ENCODE measurements at regions not wholly inside any gene's neighbourhood (a gene's known extent, or its start where the extent isn't known, plus 50 kb on each side); places are given as distances from the start of the nearest gene placed in this dataset.

DNA sequence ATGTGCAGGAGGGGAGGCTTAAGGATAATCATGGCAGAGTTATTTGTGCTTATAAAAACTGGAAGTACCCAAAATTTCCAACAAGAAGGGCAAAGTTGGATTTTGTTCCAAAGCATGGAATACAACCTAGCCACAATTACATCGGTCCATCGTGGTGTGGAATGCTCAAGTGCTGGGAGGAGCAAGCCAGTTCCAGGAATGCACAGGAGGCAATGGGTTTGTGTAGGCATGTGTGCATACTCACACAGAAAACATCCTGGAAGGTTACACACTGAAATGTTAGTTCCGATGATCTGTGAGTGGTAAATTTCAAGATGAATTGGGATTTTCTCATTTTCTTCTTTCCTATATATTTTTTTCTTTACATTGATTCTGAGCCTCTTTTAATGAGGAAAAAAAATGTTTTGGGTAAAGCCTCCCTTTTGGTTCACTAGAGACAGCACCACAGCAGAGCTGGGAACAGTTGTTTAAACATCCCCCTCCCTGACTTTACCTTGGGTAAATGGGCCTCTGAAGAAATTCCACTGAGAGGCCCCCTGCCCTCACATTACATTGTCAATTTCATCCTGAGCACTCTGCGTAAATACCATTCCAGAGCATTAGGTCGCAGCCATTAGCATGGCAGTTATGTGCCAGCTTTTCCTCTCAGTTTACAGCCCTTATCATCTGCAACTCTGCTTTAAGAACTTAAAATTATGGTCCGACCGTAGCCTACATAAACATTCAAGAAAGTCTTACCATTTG, 122.0 kb downstream of the UQCRFS1 start:
- no peak overlapping the region for H3K4me3 ChIP-seq
- H3K27ac ChIP-seq = no peak overlapping the region
- H3K9me3 ChIP-seq = no peaks in the 10 kb centered on the region
- no peaks in the 10 kb centered on the region for H3K4me1 ChIP-seq (ENCODE audit: control insufficient read depth in 1 of 2, low read depth in 2 of 2)
- H3K36me3 ChIP-seq = no peaks in the 10 kb centered on the region
- DNase-seq (ENCODE audit: low spot score) (no peak), ATAC-seq (ENCODE audit: insufficient number of reproducible peaks, low FRiP score, low read depth) (no peak)
- H3K27me3 ChIP-seq (replicated peaks; ENCODE audit: insufficient read depth) = no peaks in the 10 kb centered on the region
- TF ChIP-seq, protein P1, sequence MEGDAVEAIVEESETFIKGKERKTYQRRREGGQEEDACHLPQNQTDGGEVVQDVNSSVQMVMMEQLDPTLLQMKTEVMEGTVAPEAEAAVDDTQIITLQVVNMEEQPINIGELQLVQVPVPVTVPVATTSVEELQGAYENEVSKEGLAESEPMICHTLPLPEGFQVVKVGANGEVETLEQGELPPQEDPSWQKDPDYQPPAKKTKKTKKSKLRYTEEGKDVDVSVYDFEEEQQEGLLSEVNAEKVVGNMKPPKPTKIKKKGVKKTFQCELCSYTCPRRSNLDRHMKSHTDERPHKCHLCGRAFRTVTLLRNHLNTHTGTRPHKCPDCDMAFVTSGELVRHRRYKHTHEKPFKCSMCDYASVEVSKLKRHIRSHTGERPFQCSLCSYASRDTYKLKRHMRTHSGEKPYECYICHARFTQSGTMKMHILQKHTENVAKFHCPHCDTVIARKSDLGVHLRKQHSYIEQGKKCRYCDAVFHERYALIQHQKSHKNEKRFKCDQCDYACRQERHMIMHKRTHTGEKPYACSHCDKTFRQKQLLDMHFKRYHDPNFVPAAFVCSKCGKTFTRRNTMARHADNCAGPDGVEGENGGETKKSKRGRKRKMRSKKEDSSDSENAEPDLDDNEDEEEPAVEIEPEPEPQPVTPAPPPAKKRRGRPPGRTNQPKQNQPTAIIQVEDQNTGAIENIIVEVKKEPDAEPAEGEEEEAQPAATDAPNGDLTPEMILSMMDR (IDR thresholded peaks at IDR 0.05) = no peak

DNA sequence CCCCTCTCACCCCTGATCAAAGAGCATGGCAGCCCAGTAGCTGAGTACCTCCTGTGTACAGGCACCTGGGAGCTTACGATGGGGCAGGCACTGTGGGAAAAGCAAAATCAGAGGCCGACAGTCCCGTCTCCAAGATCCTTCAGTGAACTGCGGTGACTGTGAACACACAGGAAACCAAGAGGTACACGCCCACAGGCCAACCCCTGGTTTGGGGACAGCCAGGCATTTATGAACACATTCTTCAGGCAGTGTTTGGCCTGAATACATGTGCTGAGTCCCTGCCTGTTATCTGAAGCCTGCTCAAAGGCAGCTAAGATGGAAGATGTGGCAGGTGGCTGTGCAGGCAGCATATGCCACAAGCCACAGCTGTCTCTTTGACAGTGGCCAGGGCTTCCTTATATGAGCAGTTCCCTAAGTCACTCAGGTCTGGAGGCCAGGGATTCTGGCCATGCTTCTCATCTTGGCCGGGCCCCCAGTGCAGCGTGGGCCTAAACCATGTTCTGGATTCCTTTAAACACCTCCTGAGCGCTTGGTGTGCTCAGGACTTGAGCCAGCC, 123.6 kb downstream of the UQCRFS1 start:
- no peak for DNase-seq (ENCODE audit: low spot score)
- TF ChIP-seq, protein P1 (IDR thresholded peaks at IDR 0.05) = no peak

DNA sequence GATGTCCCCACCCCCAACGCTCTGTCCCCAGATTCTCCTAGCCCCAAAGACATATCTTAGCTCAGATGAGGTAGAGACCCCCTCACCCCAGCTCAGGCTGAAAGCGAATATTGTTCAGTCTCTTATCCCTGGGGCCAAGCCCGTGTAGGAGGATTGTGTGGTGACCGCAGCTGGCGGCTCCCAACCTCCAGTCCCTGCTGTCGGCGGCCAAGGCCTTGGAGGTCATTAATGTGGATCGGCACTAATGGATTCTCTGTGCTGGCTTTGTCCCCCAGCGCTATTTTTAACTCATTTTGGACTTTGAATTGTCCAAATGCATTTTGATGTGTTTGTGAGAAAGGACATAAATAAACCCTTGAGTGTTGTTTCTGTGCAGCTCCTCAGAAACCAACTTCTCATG, 124.2 kb downstream of the UQCRFS1 start:
- no peaks in the 10 kb centered on the region for H3K27me3 ChIP-seq (replicated peaks; ENCODE audit: insufficient read depth)
- DNase-seq (ENCODE audit: low spot score) = no peak
- H3K27ac ChIP-seq = no peak overlapping the region
- TF ChIP-seq, protein P1 (IDR thresholded peaks at IDR 0.05) = no peak
- ATAC-seq (ENCODE audit: insufficient number of reproducible peaks, low FRiP score, low read depth) = no peak
- no peaks in the 10 kb centered on the region for H3K9me3 ChIP-seq
- no peaks in the 10 kb centered on the region for H3K4me1 ChIP-seq (ENCODE audit: control insufficient read depth in 1 of 2, low read depth in 2 of 2)
- H3K4me3 ChIP-seq = no peak overlapping the region
- H3K36me3 ChIP-seq = no peaks in the 10 kb centered on the region

More for the DNA sequence above, 123.6 kb downstream of the UQCRFS1 start:
- H3K4me1 ChIP-seq (ENCODE audit: control insufficient read depth in 1 of 2, low read depth in 2 of 2) = no peaks in the 10 kb centered on the region
- no peak overlapping the region for H3K4me3 ChIP-seq
- no peak for ATAC-seq (ENCODE audit: insufficient number of reproducible peaks, low FRiP score, low read depth)
- no peak overlapping the region for H3K27ac ChIP-seq
- no peaks in the 10 kb centered on the region for H3K9me3 ChIP-seq
- H3K27me3 ChIP-seq (replicated peaks; ENCODE audit: insufficient read depth) = no peaks in the 10 kb centered on the region
- no peaks in the 10 kb centered on the region for H3K36me3 ChIP-seq

DNA sequence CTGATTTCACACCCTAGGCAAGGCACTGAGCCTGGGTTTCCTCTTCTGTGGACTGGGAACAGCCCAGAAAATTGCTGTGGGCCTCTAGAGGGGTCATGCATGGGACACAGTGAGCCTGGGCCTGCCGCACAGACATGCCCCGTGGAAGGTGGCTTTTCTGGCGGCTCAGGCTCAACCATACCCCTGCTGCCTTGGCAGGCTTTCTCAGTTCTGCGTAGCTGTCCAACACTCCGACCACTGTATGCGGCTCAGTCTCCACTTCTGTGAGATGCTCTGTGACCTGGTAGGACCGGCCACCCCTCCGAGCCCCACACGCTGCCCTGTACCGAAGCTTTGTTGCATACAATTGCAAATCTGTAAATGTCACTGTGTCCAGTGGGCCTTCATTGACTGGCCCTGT, 126.3 kb downstream of the UQCRFS1 start:
- no peak for ATAC-seq (ENCODE audit: insufficient number of reproducible peaks, low FRiP score, low read depth)
- H3K27me3 ChIP-seq (replicated peaks; ENCODE audit: insufficient read depth) = no peaks in the 10 kb centered on the region
- H3K4me1 ChIP-seq (ENCODE audit: control insufficient read depth in 1 of 2, low read depth in 2 of 2) = no peaks in the 10 kb centered on the region
- DNase-seq (ENCODE audit: low spot score) = no peak
- no peak overlapping the region for H3K4me3 ChIP-seq
- no peaks in the 10 kb centered on the region for H3K9me3 ChIP-seq
- H3K27ac ChIP-seq = no peak overlapping the region
- no peaks in the 10 kb centered on the region for H3K36me3 ChIP-seq
- TF ChIP-seq, protein P1 (IDR thresholded peaks at IDR 0.05) = no peak

DNA sequence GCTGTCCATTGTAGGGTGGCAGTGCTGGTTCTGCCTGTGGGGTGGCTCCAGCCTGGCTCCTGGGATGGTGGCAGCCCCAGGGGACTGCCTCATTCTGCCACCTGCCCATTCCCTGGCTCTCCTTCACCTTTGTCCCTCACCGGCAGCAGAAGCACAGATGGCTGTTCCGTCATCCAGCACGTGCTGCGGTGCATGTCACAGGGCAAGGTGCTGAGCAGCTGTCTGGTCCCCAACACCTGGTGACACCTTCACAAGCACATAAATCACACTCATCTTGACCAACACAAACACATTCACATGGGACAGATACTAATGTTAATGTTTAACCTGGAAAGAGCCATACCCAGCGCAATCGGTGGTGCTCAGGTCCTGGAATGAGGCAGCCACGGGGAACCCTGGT, 126.8 kb downstream of the UQCRFS1 start:
- no peak for ATAC-seq (ENCODE audit: insufficient number of reproducible peaks, low FRiP score, low read depth)
- Histone ChIP-seq H3K27ac (no peak overlapping the region), H3K4me3 (no peak overlapping the region), H3K9me3 (no peaks in the 10 kb centered on the region), H3K4me1 (ENCODE audit: control insufficient read depth in 1 of 2, low read depth in 2 of 2) (no peaks in the 10 kb centered on the region), H3K27me3 (replicated peaks; ENCODE audit: insufficient read depth) (no peaks in the 10 kb centered on the region), H3K36me3 (no peaks in the 10 kb centered on the region)
- DNase-seq (ENCODE audit: low spot score) = no peak
- TF ChIP-seq, protein P1 (IDR thresholded peaks at IDR 0.05) = no peak
